ENCODE measurements at regions not wholly inside any gene's neighbourhood (a gene's known extent, or its start where the extent isn't known, plus 50 kb on each side); places are given as distances from the start of the nearest gene placed in this dataset.

DNA sequence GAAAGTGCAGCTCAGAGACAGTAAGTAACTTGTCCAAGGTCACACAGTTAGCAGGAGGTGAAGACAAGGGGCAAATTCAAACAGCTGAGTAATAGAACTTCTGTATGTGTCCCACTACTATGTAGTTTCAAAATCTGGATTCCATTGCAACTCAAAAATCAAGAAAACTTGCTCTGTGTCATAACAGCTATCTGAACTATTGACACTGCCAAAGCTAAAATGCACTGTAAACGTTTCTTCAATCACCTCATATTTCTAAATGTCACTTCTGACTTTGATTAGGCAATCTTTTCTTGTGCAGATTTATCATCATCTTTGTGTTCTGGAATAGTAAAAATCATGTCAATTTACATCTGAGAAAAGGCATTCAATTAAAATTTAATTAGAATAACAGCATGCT is 957.6 kb downstream of the MRPL39 start:
- TF ChIP-seq, protein P1, sequence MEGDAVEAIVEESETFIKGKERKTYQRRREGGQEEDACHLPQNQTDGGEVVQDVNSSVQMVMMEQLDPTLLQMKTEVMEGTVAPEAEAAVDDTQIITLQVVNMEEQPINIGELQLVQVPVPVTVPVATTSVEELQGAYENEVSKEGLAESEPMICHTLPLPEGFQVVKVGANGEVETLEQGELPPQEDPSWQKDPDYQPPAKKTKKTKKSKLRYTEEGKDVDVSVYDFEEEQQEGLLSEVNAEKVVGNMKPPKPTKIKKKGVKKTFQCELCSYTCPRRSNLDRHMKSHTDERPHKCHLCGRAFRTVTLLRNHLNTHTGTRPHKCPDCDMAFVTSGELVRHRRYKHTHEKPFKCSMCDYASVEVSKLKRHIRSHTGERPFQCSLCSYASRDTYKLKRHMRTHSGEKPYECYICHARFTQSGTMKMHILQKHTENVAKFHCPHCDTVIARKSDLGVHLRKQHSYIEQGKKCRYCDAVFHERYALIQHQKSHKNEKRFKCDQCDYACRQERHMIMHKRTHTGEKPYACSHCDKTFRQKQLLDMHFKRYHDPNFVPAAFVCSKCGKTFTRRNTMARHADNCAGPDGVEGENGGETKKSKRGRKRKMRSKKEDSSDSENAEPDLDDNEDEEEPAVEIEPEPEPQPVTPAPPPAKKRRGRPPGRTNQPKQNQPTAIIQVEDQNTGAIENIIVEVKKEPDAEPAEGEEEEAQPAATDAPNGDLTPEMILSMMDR (conservative IDR thresholded peaks at IDR 0.05; ENCODE audit: low read depth, low read length), result no peak
- TF ChIP-seq POLR2A (IDR thresholded peaks at IDR 0.05; ENCODE audit: low read depth, low read length) (no peak), MAFK (IDR thresholded peaks at IDR 0.05; ENCODE audit: low read depth, low read length) (no peak), USF2 (IDR thresholded peaks at IDR 0.05; ENCODE audit: low read depth, low read length) (no peak), CEBPB (IDR thresholded peaks at IDR 0.05; ENCODE audit: low read depth, low read length) (no peak), SMC3 (IDR thresholded peaks at IDR 0.05; ENCODE audit: low read depth, low read length) (no peak), MXI1 (IDR thresholded peaks at IDR 0.05; ENCODE audit: borderline replicate concordance, low read depth, low read length) (no peak), FOS (IDR thresholded peaks at IDR 0.05; ENCODE audit: low read depth, low read length) (no peak), MAZ (IDR thresholded peaks at IDR 0.05; ENCODE audit: borderline replicate concordance, low read depth, low read length) (no peak), RAD21 (IDR thresholded peaks at IDR 0.05; ENCODE audit: low read length) (no peak)

Data from IMR-90 (cell line).